ENCODE measurements at regions not wholly inside any gene's neighbourhood (a gene's known extent, or its start where the extent isn't known, plus 50 kb on each side); places are given as distances from the start of the nearest gene placed in this dataset.
"Not testable (repeated sequence)": the region's sequence is repeated elsewhere in the genome, so short reads cannot be mapped to it uniquely, and the experiment has no call there.

DNA sequence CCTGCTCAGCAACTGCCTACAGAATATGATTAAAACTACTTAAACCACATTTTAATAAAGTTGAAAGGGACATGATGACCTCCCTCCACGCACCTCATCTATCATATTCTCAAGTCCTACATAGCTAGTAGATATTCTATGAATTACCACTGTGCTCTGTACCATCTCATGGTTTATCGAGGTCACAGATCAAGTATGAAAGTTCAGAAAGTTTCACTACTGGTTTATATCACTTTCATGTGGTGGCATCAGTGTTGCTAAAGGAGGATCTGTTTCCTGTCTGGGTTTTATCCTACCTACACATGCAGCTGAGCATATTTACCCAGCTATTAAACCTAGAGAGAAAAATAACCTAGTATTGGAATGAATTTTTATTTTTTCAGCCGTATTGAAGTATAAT lies 214.9 kb upstream of the MON1B start:
- DNase-seq (ENCODE audit: low spot score): no peak

GRCh38 chr16:76976756-76977155 lies 214.2 kb upstream of the MON1B start:
- no peak for DNase-seq (ENCODE audit: low spot score)

GRCh38 chr16:76984196-76984595 lies 206.8 kb upstream of the MON1B start:
- no peak for DNase-seq (ENCODE audit: low spot score)

DNA sequence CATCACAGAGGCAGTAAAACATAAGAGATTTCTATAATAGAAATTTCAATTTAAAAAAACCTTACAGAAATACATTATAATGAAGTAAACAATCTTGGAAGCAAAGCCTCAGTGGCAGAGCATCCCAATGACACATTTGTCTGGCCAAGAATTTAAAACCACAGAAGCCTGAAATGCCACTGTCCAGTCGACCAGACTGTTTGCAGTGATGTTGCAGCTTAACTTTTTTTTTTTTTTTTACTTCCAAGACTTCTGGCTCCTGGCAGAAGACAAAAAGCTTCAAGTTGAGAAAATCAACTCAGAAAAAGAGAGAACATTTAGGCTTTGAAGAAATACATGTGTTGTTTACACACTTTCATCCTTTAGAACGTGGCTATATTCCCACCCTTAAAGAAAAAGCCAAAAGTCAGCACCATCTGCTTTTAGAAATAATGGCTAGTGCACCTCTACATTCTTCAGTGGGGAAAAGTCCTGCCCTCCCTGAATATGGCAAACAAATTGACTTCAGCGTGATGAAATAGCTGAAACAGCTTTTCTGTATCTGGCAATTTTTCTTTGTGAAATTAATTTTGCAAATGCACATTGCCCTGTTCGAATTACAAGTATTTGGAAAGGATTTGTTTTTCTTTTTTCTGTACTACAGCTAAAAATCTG lies 205.5 kb upstream of the MON1B start:
- no peak for DNase-seq (ENCODE audit: low spot score)

GRCh38 chr16:76988526-76988925 lies 202.5 kb upstream of the MON1B start:
- no peak for DNase-seq (ENCODE audit: low spot score)

DNA sequence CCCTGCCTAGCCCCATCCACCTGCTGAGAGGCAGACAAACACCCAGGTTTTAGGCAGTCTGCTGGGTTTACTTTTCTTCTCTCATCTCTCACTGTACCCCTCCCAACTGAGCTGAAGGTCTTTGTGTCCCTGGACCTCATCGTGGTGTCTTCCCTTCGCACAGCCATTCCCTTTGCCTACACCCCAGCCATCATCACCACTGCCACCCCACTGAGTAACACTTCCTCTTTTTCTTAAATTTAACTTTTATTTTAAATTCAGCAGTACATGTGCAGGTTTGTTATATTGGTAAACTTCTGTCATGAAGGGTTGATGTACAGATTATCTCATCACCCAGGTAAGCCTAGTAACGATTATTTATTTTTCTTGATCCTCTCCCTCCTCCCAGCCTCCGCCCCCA lies 188.3 kb upstream of the MON1B start:
- DNase-seq (ENCODE audit: low spot score): no peak

DNA sequence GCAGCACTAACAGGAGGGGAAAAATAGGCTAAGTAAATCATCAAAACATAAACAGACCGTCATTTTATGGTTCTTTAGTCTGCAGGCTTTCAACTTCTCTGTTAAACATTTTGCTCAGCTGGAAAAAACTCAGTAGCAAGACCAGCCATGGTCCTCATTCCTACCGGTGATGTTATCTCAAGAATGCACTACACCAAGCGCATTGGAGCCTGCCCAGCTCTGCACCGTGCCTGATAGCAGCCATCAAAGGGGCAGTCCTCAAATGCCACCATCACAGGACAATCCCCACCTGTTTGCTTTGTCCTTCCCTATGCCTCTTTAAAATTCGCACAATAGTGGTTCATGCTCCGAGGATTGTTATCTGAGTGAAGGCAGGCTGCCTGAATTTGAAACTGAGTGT lies 181.5 kb upstream of the MON1B start:
- DNase-seq (ENCODE audit: low spot score): no peak

DNA sequence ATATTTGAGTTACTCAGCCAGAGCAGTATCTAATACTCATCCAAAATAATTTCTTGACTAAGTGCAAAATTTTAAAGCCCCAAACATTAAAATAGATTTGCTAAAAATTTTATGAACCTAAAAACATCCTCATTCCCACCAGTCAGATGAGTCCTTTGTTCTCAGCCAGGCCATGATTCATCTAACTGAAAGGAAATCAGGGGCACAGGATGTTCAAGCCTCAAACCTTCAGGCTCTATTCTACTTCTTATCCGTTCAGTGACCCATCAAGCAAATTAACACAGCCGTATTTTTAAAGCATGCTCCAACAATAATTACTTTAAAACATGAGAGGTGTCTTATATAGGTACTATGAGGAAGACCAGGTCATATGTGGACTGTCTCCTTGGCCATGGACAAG lies 176.5 kb upstream of the MON1B start:
- no peak for DNase-seq (ENCODE audit: low spot score)

- DNase-seq (ENCODE audit: low spot score): no peak
These were observed 160.4 kb upstream of the MON1B start for GRCh38 chr16:77030600-77030999.

- no peak for DNase-seq (ENCODE audit: low spot score)
These were observed 157.5 kb upstream of the MON1B start for GRCh38 chr16:77033516-77033915.

- no peak for DNase-seq (ENCODE audit: low spot score)
These were observed 155.6 kb upstream of the MON1B start for GRCh38 chr16:77035361-77035760.

DNA sequence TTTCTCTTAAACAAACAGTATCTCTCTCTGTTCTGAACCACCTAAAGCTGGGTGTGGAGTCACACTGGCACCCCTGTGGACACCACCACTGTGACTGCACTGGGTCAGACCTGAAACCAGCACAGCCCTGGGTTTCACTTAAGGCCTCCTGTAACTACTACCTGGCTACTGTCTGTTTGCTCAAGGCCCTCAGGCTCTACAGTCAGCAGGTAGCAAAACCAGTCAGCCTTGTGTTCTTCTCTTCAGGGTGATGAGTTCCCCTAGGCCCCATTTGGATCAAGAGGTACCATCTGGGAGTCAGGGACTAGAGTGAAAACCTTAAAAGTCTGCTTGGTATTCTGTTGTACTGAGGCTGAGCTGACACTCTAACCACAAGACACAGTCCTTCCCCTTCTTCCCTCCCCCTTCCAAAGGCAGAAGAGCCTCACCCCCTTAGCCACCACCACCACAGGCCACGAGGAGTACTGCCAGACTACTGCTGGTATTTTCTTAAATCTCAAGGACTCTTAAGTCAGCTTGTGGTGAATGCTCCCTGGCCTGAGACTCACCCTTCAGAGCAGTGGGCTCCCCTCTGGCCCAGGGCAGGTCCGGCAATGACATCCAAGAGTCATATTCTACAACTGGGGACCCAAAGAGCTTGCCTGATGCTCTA lies 153.2 kb upstream of the MON1B start:
- no peak for DNase-seq (ENCODE audit: low spot score)

DNA sequence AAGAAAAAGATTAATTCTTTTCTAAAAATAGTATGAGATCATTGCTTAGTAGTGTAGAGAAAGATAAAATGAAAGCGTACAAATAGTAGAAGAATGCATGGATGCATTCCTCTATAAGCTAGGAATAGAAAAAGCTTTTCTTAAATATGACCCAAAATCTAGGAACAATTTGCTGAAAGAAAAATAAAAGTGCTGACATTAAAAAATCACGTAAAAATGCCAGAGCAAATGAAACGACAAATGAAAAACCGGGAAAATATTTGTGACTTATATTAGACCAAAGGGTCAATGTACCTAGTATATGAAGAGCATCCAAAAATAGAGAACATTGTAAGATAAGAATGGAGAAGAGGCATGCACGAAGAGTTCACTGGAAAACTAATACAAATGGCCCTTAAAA lies 149.5 kb upstream of the MON1B start:
- no peak for DNase-seq (ENCODE audit: low spot score)

DNA sequence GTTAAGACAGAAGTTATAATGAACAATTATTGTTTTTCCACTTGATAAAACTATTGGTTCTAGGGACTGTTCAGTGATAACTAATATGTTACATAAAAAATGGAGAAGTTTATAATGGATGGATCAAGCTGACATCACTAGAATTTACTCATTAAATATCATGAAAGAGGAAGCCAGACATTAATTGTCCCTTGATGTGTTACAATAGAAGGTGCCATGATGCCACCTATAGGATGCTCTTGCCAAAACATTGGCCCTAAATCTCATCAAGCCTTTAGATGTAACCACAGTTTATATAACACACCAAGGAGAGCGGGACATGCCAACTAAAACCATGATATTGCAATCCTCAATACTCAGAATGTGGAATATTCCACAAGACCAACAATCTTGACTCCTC lies 147.9 kb upstream of the MON1B start:
- DNase-seq (ENCODE audit: low spot score): no peak

DNA sequence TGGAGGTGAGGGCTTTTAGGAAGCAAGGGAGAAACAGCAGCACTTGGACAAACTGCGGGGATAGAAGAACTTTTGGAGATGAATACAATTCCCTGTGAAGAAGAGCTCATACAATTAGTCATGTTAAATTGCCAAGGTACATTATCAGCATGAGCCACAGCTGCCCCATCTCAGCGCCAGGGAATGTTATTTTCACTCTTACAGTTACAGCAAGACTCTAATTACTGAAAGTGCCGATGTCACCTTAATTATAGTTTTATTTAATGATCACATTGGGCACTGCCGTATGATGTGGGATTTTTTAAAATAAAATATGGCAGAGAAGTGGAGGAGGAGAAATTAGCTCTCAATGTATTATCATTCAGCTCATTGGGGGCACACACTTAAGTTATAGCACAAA lies 144.8 kb upstream of the MON1B start:
- DNase-seq (ENCODE audit: low spot score): no peak

GRCh38 chr16:77048085-77048484 lies 142.9 kb upstream of the MON1B start:
- no peak for DNase-seq (ENCODE audit: low spot score)

DNA sequence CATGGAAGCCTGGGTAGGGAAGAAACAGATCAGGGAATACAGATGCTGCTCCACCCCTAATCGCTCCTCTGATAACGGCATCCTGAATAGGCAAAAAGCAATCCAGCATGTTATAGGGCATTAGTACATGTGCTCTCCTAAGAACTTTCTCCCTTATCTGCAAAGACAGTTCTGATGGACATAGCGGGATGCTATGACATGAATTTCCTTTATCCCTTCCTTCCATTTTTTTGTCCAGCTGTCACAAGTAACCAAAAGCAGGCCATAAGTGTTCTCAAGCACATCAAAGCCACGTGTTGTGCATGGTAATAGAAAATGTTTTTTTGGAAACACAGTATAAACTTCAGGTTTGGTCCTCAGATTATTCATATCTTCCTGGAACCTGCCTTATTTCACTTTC lies 141.4 kb upstream of the MON1B start:
- DNase-seq (ENCODE audit: low spot score): no peak

- DNase-seq (ENCODE audit: low spot score): not testable (repeated sequence)
These were observed 134.4 kb upstream of the MON1B start for GRCh38 chr16:77056597-77056996.

DNA sequence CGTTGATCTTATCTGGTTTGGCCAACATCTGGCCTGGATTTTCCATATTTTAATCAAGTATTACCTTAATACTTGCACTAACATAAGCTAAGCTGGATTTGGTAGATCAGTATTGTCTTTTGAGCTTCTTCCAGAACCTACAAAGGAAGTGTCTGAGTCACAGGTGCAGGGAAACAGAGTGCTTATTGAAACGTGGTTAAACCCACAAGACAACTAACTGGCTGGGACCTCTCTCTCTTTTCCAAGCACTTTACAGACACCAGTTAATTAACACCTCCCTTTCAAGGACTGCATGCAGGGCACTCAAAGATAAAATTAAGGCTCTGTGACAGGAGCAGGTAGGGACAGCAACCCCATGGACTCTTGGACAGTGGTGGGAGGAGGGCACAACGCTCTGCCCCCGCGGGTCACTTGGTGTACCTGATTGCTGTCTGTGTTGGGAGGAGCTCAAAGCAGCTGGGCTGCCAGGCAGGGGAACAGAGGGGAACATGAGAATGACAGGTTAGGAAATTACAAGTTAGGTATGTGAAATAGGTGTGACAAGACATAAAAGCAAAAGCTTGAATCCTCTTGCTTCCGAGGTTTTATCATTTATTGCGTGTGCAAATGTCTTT lies 133.7 kb upstream of the MON1B start:
- no peak for DNase-seq (ENCODE audit: low spot score)

DNA sequence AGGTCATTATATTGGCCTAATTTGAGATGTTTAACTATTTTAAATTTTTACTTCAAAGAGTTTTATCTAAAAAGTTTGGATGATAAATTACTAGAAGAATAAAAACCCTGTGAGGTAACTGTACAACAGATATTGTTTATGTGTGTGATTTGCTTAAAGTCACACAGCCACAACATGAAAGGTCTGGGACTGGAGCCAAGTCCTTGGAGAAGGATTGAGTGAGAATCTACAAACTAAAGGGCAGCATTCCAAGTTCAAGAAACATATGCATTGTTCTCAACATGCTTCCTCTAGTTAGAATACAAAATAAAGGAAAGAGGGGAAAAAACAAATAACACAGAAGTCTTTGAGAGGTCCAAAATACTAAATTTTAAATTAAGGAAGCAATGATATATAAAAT lies 131.5 kb upstream of the MON1B start:
- no peak for DNase-seq (ENCODE audit: low spot score)

- no peak for DNase-seq (ENCODE audit: low spot score)
These were observed 130.4 kb upstream of the MON1B start for GRCh38 chr16:77060614-77061013.

DNA sequence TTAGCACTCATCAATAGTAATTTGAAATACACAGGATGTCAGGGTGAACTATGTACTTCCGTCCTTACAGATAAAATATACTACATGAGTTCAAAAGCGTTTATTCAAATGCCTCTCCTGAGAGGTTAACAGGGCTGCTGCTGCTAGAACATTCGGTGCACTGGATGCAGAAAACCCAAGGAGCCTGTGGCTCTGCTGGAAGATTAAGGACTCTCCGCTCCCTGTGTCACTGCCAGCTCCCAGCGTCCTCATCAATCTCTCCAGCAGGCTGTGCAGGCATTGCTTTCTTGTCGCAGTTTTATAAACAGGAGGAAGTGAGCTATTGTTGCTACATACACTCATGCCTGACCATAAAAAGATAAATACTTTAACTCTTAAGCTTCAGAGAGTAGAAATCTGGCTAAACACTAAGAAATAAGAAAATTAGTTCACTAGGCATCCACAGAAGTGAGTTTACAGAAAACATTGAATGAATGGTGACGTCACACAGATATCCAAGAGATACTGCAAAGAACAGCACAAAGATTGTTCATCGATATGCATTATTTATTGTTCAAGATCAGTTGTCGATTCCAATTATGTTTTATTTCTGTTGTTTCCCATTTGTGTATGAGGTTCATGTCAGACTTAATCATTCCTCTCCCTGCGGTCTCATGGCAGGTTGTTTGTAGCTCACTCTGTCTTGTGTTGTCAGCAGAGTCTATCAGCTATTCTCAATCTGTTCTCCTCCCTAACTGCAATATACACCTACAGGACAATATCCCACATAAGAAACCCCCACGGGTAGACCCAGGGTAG lies 127.9 kb upstream of the MON1B start:
- no peak for DNase-seq (ENCODE audit: low spot score)

GRCh38 chr16:77063676-77064016 lies 127.3 kb upstream of the MON1B start:
- DNase-seq (ENCODE audit: low spot score): no peak
